Endothelial cell (in vitro differentiated cells): ENCODE measurements at regions not wholly inside any gene's neighbourhood (a gene's known extent, or its start where the extent isn't known, plus 50 kb on each side); places are given as distances from the start of the nearest gene placed in this dataset.

Experiments
- DNase-seq: peaks from one replicate; pipeline ENCODE4 v3.0.0; 2021; ENCODE audit warnings: low spot score
- H3K27ac Mint-ChIP-seq: one replicate; pipeline ENCODE4 v1.8.0; 2021; ENCODE audit warnings: mixed read lengths, inconsistent platforms; ENCODE audit not compliant: unreplicated experiment
- H3K27me3 Mint-ChIP-seq: one replicate; pipeline ENCODE4 v1.8.0; 2021; ENCODE audit warnings: mild to moderate bottlenecking, moderate library complexity, mixed read lengths, inconsistent platforms; ENCODE audit not compliant: unreplicated experiment
- H3K36me3 Mint-ChIP-seq: one replicate; pipeline ENCODE4 v1.8.0; 2021; ENCODE audit warnings: mild to moderate bottlenecking, low read depth, mixed read lengths, inconsistent platforms; ENCODE audit not compliant: unreplicated experiment
- H3K4me1 Mint-ChIP-seq: one replicate; pipeline ENCODE4 v1.8.0; 2021; ENCODE audit warnings: mild to moderate bottlenecking, mixed read lengths, inconsistent platforms; ENCODE audit not compliant: unreplicated experiment
- H3K4me3 Mint-ChIP-seq: one replicate; pipeline ENCODE4 v1.8.0; 2021; ENCODE audit warnings: mild to moderate bottlenecking, mixed read lengths, inconsistent platforms; ENCODE audit not compliant: unreplicated experiment
- H3K9me3 Mint-ChIP-seq: one replicate; pipeline ENCODE4 v1.8.0; 2021; ENCODE audit warnings: mixed read lengths, inconsistent platforms; ENCODE audit not compliant: unreplicated experiment
- TF ChIP-seq, protein P1 (sequence below): fragments of 200-600 bp; sonication (generic); IDR thresholded peaks from one replicate; pipeline ENCODE4 v1.5.0; 2021; ENCODE audit warnings: antibody characterized with exemption; ENCODE audit not compliant: unreplicated experiment

DNA sequence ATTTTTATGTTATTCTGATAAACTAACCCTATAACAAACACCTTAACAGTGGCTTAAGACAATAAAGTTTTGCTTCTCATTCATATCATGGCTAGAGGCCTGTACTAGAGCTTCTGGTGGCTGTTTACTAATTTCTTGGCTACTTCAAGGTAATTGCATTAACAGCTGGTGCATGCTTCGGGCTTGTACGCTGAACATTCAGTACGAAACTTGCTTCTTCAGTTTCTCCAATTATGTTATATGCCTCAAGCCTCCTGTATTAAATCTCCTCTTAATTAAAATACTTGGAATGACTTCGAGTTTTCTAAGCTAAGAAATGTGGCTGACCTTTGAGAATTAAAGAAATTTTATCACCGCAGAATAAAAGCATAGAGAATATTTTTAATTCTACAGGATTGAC is 138.9 kb upstream of the TRAM1L1 start:
- no peak for DNase-seq
- H3K27ac Mint-ChIP-seq: no peak overlapping the region
- no peak overlapping the region for H3K4me3 Mint-ChIP-seq
- H3K27me3 Mint-ChIP-seq: no peaks in the 10 kb centered on the region
- H3K36me3 Mint-ChIP-seq: no peaks in the 10 kb centered on the region
- H3K4me1 Mint-ChIP-seq: no peaks in the 10 kb centered on the region
- no peaks in the 10 kb centered on the region for H3K9me3 Mint-ChIP-seq
- TF ChIP-seq, protein P1, sequence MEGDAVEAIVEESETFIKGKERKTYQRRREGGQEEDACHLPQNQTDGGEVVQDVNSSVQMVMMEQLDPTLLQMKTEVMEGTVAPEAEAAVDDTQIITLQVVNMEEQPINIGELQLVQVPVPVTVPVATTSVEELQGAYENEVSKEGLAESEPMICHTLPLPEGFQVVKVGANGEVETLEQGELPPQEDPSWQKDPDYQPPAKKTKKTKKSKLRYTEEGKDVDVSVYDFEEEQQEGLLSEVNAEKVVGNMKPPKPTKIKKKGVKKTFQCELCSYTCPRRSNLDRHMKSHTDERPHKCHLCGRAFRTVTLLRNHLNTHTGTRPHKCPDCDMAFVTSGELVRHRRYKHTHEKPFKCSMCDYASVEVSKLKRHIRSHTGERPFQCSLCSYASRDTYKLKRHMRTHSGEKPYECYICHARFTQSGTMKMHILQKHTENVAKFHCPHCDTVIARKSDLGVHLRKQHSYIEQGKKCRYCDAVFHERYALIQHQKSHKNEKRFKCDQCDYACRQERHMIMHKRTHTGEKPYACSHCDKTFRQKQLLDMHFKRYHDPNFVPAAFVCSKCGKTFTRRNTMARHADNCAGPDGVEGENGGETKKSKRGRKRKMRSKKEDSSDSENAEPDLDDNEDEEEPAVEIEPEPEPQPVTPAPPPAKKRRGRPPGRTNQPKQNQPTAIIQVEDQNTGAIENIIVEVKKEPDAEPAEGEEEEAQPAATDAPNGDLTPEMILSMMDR: no peak

DNA sequence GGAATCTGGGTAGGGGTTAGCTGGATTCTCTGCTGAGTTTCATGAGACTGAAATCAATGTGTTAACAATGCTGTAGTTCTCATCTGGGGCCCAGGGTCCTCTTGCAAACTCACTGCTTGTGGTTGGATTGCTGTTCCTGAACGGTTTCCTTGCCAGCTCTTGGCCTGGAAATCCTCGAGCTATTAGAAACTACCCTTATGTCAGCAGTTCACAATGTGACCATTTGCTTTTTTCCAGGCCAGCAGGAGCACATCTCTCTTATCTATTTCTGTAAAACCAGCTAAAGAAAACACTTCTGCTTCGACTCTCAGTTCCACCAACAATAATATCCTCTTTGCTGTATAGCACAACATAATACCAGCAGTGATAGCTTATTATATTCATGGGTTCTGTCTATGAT is 140.1 kb upstream of the TRAM1L1 start:
- Mint-ChIP-seq H3K4me1 (no peaks in the 10 kb centered on the region), H3K36me3 (no peaks in the 10 kb centered on the region), H3K9me3 (no peaks in the 10 kb centered on the region), H3K27ac (no peak overlapping the region), H3K27me3 (no peaks in the 10 kb centered on the region), H3K4me3 (no peak overlapping the region)
- no peak for DNase-seq
- TF ChIP-seq, protein P1: no peak

DNA sequence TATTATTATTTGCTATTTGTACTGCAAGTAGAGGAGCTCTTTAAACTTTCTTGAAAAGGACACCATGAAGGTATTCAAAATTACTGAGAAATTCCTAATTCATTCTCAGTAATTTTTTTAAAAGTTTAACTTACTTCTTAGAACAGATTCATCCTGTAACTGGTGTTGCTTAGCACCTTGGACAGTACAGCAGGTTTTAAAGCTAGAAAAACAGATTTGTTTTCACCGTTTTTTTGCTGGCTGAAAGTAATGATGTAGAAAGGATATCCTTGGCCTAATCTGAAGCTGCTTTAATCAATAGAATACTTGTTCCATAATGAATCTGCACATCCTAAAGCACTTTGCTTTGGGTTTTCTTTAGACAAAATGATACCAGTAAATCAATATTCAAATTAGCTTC is 142.5 kb upstream of the TRAM1L1 start:
- Mint-ChIP-seq H3K27me3 (no peaks in the 10 kb centered on the region), H3K4me3 (no peak overlapping the region), H3K4me1 (no peaks in the 10 kb centered on the region), H3K27ac (no peak overlapping the region), H3K36me3 (no peaks in the 10 kb centered on the region), H3K9me3 (no peaks in the 10 kb centered on the region)
- DNase-seq: no peak
- TF ChIP-seq, protein P1: no peak

DNA sequence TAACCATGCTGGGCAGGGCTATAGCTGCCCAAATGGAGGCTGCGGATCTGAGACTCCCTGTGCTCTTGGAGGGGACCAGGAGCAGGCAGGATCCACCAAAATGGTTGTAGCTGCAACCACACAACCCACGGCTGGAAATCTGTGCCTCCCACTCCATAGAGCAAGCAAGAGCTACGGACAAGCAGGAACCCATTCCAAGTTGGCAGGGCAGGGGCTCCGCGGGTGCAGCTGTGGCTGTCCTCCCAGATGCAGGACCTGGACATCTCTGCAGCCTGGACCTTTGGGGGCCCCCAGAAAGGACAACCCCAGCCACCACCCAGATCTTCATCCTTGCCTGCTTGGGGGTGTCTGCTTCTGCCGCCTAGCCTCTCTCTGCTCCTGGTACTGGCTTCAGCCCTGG is 154.1 kb upstream of the TRAM1L1 start:
- TF ChIP-seq, protein P1: no peak
- H3K36me3 Mint-ChIP-seq: no peaks in the 10 kb centered on the region
- no peaks in the 10 kb centered on the region for H3K27me3 Mint-ChIP-seq
- H3K4me1 Mint-ChIP-seq: no peaks in the 10 kb centered on the region
- no peak overlapping the region for H3K4me3 Mint-ChIP-seq
- no peak overlapping the region for H3K27ac Mint-ChIP-seq
- DNase-seq: no peak
- H3K9me3 Mint-ChIP-seq: no peaks in the 10 kb centered on the region

DNA sequence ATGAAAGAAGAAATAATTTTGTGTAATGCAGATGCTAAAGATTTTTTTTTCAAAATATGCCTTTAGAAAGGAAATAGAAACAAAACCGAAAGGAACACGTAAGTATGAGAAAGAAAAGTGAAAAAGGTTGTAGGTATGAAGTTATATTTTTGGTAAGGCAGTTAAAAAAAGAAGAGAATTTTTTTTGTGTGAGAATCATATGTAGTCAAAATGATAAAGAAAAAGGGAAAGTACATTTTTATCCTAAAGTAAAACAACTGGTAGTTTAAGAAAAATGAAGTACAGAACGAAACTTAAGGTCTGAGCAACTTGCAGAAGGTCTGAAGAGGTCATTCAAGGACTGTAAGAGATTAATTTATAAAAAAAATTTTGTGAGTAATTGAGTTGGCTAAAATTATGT is 164.0 kb upstream of the TRAM1L1 start:
- no peak overlapping the region for H3K4me3 Mint-ChIP-seq
- TF ChIP-seq, protein P1: no peak

More for the DNA sequence above, 164.0 kb upstream of the TRAM1L1 start:
- H3K9me3 Mint-ChIP-seq: no peaks in the 10 kb centered on the region
- H3K27ac Mint-ChIP-seq: no peak overlapping the region
- no peaks in the 10 kb centered on the region for H3K36me3 Mint-ChIP-seq
- H3K27me3 Mint-ChIP-seq: peaks cover 2% of the 10 kb centered on the region
- DNase-seq: no peak
- H3K4me1 Mint-ChIP-seq: no peaks in the 10 kb centered on the region
